ENCODE measurements at regions not wholly inside any gene's neighbourhood (a gene's known extent, or its start where the extent isn't known, plus 50 kb on each side); places are given as distances from the start of the nearest gene placed in this dataset.

GRCh38 chr14:51784466-51784865, 75.9 kb upstream of the GNG2 start:
- Histone ChIP-seq H3K27me3 (ENCODE audit: control insufficient read depth in 1 of 2, insufficient read depth in 2 of 2, low read length in 2 of 2) (peaks cover 0 to 4% of the 10 kb centered on the region in 2 experiments; a peak in 1 of 5 replicates), H3K9ac (ENCODE audit: insufficient read depth, low read depth, low read length) (no peak overlapping the region), H3K4me1 (ENCODE audit: insufficient read depth, low read length) (no peaks in the 10 kb centered on the region), H3K4me3 (replicated peaks in 1 of 3; ENCODE audit: insufficient read depth in 1 of 3, low read depth in 2 of 3, low read length in 3 of 3) (no peak overlapping the region), H3K9me3 (ENCODE audit: low read length) (peaks cover 8% of the 10 kb centered on the region; the same call in 1 of the 2 replicates), H4K20me1 (ENCODE audit: insufficient read depth, low read length) (no peaks in the 10 kb centered on the region), H2AFZ (ENCODE audit: low read length) (no peak overlapping the region), H3K36me3 (replicated peaks in 1 of 2; ENCODE audit: control insufficient read depth in 1 of 2, insufficient read depth in 2 of 2, low read length in 2 of 2) (no peaks in the 10 kb centered on the region), H3K4me2 (ENCODE audit: low read depth, low read length) (no peak overlapping the region), H3K27ac (ENCODE audit: extremely low read length, insufficient read depth, low read length) (no peak overlapping the region), H3K79me2 (ENCODE audit: insufficient read depth, low read length) (no peaks in the 10 kb centered on the region)
- DNase-seq (ENCODE audit: low spot score) (no peak), ATAC-seq (no peak), FAIRE-seq (no peak)
- no TSS peak for BruUV-seq (replicated peaks)
- CTCF ChIA-PET (ENCODE audit: low intra/inter-chr PET ratio, low total read pairs) = no interaction called here
- POLR2A ChIA-PET = no interaction called here
- in situ Hi-C loops (cut with HindIII; ENCODE audit: extremely low pct_ligation_motif_present, low pct_unique_long_range_greater_than_20kb) = no loop called here
- intact Hi-C loops (cut with micrococcal nuclease; ENCODE audit: unreplicated experiment) = loop anchor here (5.0 kb wide), 1 partner anchor 627 kb away; no protein-coding TSS in a partner anchor
- no peak for TF ChIP-seq FOXK2 (IDR thresholded peaks at IDR 0.05)
- TF ChIP-seq ZFP36L1 (CRISPR knock-in tag; IDR thresholded peaks at IDR 0.05) = no peak
- TF ChIP-seq, protein P1, sequence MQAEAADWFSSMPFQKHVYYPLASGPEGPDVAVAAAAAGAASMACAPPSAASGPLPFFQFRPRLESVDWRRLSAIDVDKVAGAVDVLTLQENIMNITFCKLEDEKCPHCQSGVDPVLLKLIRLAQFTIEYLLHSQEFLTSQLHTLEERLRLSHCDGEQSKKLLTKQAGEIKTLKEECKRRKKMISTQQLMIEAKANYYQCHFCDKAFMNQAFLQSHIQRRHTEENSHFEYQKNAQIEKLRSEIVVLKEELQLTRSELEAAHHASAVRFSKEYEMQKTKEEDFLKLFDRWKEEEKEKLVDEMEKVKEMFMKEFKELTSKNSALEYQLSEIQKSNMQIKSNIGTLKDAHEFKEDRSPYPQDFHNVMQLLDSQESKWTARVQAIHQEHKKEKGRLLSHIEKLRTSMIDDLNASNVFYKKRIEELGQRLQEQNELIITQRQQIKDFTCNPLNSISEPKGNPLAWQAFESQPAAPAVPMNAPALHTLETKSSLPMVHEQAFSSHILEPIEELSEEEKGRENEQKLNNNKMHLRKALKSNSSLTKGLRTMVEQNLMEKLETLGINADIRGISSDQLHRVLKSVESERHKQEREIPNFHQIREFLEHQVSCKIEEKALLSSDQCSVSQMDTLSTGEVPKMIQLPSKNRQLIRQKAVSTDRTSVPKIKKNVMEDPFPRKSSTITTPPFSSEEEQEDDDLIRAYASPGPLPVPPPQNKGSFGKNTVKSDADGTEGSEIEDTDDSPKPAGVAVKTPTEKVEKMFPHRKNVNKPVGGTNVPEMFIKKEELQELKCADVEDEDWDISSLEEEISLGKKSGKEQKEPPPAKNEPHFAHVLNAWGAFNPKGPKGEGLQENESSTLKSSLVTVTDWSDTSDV (CRISPR knock-in tag; IDR thresholded peaks at IDR 0.05) = no peak
- no peak for TF ChIP-seq MLXIP (CRISPR knock-in tag; IDR thresholded peaks at IDR 0.05; ENCODE audit: borderline replicate concordance)
- TF ChIP-seq, protein P2, sequence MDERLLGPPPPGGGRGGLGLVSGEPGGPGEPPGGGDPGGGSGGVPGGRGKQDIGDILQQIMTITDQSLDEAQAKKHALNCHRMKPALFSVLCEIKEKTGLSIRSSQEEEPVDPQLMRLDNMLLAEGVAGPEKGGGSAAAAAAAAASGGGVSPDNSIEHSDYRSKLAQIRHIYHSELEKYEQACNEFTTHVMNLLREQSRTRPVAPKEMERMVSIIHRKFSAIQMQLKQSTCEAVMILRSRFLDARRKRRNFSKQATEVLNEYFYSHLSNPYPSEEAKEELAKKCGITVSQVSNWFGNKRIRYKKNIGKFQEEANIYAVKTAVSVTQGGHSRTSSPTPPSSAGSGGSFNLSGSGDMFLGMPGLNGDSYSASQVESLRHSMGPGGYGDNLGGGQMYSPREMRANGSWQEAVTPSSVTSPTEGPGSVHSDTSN (CRISPR knock-in tag; IDR thresholded peaks at IDR 0.05) = no peak
- no peak for TF ChIP-seq CBX2 (IDR thresholded peaks at IDR 0.05; ENCODE audit: low read depth, low read length)
- no peak for TF ChIP-seq CBX2 (CRISPR knock-in tag; IDR thresholded peaks at IDR 0.05; ENCODE audit: low read depth)
- TF ChIP-seq, protein P3, sequence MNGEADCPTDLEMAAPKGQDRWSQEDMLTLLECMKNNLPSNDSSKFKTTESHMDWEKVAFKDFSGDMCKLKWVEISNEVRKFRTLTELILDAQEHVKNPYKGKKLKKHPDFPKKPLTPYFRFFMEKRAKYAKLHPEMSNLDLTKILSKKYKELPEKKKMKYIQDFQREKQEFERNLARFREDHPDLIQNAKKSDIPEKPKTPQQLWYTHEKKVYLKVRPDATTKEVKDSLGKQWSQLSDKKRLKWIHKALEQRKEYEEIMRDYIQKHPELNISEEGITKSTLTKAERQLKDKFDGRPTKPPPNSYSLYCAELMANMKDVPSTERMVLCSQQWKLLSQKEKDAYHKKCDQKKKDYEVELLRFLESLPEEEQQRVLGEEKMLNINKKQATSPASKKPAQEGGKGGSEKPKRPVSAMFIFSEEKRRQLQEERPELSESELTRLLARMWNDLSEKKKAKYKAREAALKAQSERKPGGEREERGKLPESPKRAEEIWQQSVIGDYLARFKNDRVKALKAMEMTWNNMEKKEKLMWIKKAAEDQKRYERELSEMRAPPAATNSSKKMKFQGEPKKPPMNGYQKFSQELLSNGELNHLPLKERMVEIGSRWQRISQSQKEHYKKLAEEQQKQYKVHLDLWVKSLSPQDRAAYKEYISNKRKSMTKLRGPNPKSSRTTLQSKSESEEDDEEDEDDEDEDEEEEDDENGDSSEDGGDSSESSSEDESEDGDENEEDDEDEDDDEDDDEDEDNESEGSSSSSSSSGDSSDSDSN (CRISPR knock-in tag; IDR thresholded peaks at IDR 0.05) = no peak
- TF ChIP-seq MTF2 (CRISPR knock-in tag; IDR thresholded peaks at IDR 0.05; ENCODE audit: borderline replicate concordance) = no peak
- TF ChIP-seq NRL (CRISPR knock-in tag; IDR thresholded peaks at IDR 0.05; ENCODE audit: borderline replicate concordance) = no peak
- TF ChIP-seq GATA4 (IDR thresholded peaks at IDR 0.05; ENCODE audit: borderline replicate concordance, low read depth) = no peak
- no peak for TF ChIP-seq THAP8 (CRISPR knock-in tag; IDR thresholded peaks at IDR 0.05; ENCODE audit: borderline replicate concordance)
